ENCODE measurements at regions not wholly inside any gene's neighbourhood (a gene's known extent, or its start where the extent isn't known, plus 50 kb on each side); places are given as distances from the start of the nearest gene placed in this dataset.

DNA sequence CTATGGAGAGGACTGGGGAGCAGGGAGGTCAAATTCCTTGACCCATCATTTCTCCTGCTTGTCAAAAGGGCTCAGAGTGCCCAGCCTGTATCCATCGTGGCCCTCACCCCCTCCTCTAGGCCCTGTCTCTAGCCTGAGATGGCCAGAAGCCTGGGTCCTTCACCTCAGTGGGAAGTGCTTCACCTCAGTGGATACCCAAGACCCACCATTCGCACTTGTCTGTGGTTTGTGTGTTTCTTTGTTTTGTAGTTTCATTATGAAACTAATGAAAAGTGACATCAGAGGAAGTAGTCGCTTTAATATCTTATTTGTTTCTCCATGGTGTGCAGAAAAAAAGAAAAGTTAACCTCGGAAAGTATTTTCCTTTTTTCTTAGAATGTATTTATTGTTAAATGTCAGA, 194.0 kb upstream of the CADM1 start:
- Histone ChIP-seq H3K27me3 (no peaks in the 10 kb centered on the region), H3K9ac (no peak overlapping the region), H3K9me3 (ENCODE audit: low read depth) (no peaks in the 10 kb centered on the region), H3F3A (ENCODE audit: low read depth) (peaks cover 28% of the 10 kb centered on the region), H2AFZ (replicated peaks) (no peak overlapping the region), H4K20me1 (ENCODE audit: low read depth) (peaks cover 3% of the 10 kb centered on the region), H3K4me1 (peaks cover 42% of the 10 kb centered on the region), H3K4me2 (no peak overlapping the region), H3K36me3 (no peaks in the 10 kb centered on the region), H3K4me3 (no peak overlapping the region), H3K79me2 (ENCODE audit: low read depth) (no peaks in the 10 kb centered on the region), H3K27ac (no peak overlapping the region)
- DNase-seq (ENCODE audit: low spot score), result no peak
- Mint-ChIP-seq H3K27me3 (ENCODE audit: insufficient read depth, low read depth) (peaks cover 3% of the 10 kb centered on the region), H3K4me3 (peak overlapping the region; percentile 23), H3K9me3 (peaks cover 5% of the 10 kb centered on the region), H3K27ac (peak overlapping the region; percentile 57), H3K36me3 (no peaks in the 10 kb centered on the region), H3K4me1 (peaks cover 69% of the 10 kb centered on the region)
- TF ChIP-seq EZH2phosphoT487 (IDR thresholded peaks at IDR 0.05) (no peak), EZH2 (IDR thresholded peaks at IDR 0.05) (no peak)
- TF ChIP-seq, protein P1, sequence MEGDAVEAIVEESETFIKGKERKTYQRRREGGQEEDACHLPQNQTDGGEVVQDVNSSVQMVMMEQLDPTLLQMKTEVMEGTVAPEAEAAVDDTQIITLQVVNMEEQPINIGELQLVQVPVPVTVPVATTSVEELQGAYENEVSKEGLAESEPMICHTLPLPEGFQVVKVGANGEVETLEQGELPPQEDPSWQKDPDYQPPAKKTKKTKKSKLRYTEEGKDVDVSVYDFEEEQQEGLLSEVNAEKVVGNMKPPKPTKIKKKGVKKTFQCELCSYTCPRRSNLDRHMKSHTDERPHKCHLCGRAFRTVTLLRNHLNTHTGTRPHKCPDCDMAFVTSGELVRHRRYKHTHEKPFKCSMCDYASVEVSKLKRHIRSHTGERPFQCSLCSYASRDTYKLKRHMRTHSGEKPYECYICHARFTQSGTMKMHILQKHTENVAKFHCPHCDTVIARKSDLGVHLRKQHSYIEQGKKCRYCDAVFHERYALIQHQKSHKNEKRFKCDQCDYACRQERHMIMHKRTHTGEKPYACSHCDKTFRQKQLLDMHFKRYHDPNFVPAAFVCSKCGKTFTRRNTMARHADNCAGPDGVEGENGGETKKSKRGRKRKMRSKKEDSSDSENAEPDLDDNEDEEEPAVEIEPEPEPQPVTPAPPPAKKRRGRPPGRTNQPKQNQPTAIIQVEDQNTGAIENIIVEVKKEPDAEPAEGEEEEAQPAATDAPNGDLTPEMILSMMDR (IDR thresholded peaks at IDR 0.05), result no peak

DNA sequence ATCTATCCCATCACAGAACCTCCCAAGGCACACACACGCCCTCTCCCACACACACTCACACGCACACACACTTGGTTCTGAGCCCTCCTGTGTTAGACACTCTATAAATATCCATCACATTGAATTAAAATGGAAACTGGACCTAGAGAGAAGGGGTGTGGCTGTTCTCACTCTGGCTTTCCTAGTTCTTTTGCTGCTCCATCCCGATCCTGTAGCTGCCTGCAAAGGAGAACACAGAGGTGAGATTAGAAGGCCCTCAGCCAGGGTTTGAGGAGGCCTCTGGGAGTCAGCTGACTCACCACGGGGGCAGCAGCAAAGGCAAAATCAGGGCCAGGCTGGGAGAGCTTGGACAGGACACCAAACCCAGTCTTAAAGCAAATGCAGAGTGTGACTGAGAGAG, 192.3 kb upstream of the CADM1 start:
- H3K4me1 Mint-ChIP-seq, result peaks cover 62% of the 10 kb centered on the region
- Histone ChIP-seq H3K9ac (no peak overlapping the region), H4K20me1 (ENCODE audit: low read depth) (peaks cover 3% of the 10 kb centered on the region), H3K27me3 (no peaks in the 10 kb centered on the region), H3K9me3 (ENCODE audit: low read depth) (no peaks in the 10 kb centered on the region), H3K27ac (peak overlapping the region; percentile 63), H3K36me3 (no peaks in the 10 kb centered on the region), H3K4me3 (no peak overlapping the region), H3F3A (ENCODE audit: low read depth) (peaks cover 28% of the 10 kb centered on the region), H3K79me2 (ENCODE audit: low read depth) (no peaks in the 10 kb centered on the region), H3K4me1 (peaks cover 38% of the 10 kb centered on the region), H3K4me2 (peak overlapping the region; percentile 70), H2AFZ (replicated peaks) (peak overlapping the region; percentile 63)
- H3K27ac Mint-ChIP-seq, result peak overlapping the region; percentile 34
- no peak for DNase-seq (ENCODE audit: low spot score)
- H3K9me3 Mint-ChIP-seq, result peaks cover 2% of the 10 kb centered on the region
- H3K36me3 Mint-ChIP-seq, result no peaks in the 10 kb centered on the region
- no peak overlapping the region for H3K4me3 Mint-ChIP-seq
- peaks cover 2% of the 10 kb centered on the region for H3K27me3 Mint-ChIP-seq (ENCODE audit: insufficient read depth, low read depth)
- TF ChIP-seq EZH2 (IDR thresholded peaks at IDR 0.05) (no peak), EZH2phosphoT487 (IDR thresholded peaks at IDR 0.05) (no peak)
- TF ChIP-seq, protein P1 (IDR thresholded peaks at IDR 0.05), result no peak

DNA sequence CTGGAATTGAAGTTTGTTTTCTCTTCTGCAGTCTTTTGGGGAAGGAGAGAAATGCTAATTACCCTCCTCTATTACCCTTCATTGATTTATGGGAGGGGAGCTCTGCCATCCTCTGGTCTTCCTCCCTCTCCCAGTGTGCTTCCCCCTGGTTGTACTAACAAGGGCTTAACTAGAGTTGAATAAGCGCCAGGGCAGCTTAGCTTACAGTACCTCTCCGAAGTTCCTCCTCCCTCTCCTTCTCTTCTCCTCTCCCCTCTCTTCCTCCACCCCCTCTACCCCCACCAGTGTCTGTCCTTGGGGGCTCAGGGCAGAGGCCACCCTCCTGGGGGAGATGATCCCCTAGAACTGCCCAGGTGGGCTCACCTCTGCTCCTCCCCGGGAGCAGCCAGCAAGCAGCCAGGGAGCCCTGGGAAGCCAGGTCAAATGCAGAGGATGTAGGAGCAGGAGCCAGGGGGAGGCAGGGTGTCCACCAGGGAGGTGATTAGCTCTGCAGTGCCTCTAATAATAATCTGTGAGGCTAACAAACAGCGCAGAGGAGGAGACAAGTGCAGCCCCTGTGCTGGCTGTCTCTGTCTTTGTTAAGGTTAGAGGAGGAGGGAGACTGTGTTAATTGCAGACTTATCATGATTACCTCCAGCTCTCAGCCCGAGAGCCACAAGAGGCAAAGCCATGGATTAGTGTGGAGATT, 191.6 kb upstream of the CADM1 start:
- DNase-seq (ENCODE audit: low spot score), result peak; percentile 57
- Histone ChIP-seq H3K27ac (no peak overlapping the region), H3K4me3 (peak overlapping the region; percentile 29), H2AFZ (replicated peaks) (no peak overlapping the region), H3K4me1 (peaks cover 33% of the 10 kb centered on the region), H3K36me3 (no peaks in the 10 kb centered on the region), H3K9me3 (ENCODE audit: low read depth) (no peaks in the 10 kb centered on the region), H3K4me2 (peak overlapping the region; percentile 70), H4K20me1 (ENCODE audit: low read depth) (peaks cover 3% of the 10 kb centered on the region), H3F3A (ENCODE audit: low read depth) (peaks cover 28% of the 10 kb centered on the region), H3K27me3 (no peaks in the 10 kb centered on the region), H3K9ac (no peak overlapping the region), H3K79me2 (ENCODE audit: low read depth) (no peaks in the 10 kb centered on the region)
- Mint-ChIP-seq H3K9me3 (peaks cover 2% of the 10 kb centered on the region), H3K4me3 (no peak overlapping the region), H3K36me3 (no peaks in the 10 kb centered on the region), H3K27me3 (ENCODE audit: insufficient read depth, low read depth) (peaks cover 2% of the 10 kb centered on the region), H3K4me1 (peaks cover 54% of the 10 kb centered on the region), H3K27ac (no peak overlapping the region)
- TF ChIP-seq EZH2phosphoT487 (IDR thresholded peaks at IDR 0.05) (no peak), EZH2 (IDR thresholded peaks at IDR 0.05) (no peak)
- TF ChIP-seq, protein P1 (IDR thresholded peaks at IDR 0.05), result no peak
